ENCODE measurements at regions not wholly inside any gene's neighbourhood (a gene's known extent, or its start where the extent isn't known, plus 50 kb on each side); places are given as distances from the start of the nearest gene placed in this dataset.

- no peak overlapping the region for H4K91ac ChIP-seq (ENCODE audit: low read length)
- no peak overlapping the region for H3K9ac ChIP-seq (ENCODE audit: low read length)
- H3K4me1 ChIP-seq (ENCODE audit: control insufficient read depth, insufficient read depth, low read depth, low read length) = peaks cover 2% of the 10 kb centered on the region
- WGBS = 77% methylated on average over 13 of the region's 15 CpGs
- H2BK120ac ChIP-seq (ENCODE audit: low read depth, low read length) = no peak overlapping the region
- H3K4me3 ChIP-seq (ENCODE audit: insufficient read depth in 1 of 2, low read depth in 1 of 2, low read length in 2 of 2) = no peak overlapping the region
- H3K36me3 ChIP-seq (ENCODE audit: control insufficient read depth in 1 of 2, insufficient read depth in 2 of 2, low read depth in 1 of 2, low read length in 2 of 2) = no peaks in the 10 kb centered on the region
- H2BK12ac ChIP-seq (ENCODE audit: low read length in 2 of 2) = no peak overlapping the region
- no peak overlapping the region for H2AK5ac ChIP-seq (ENCODE audit: low read length, severe bottlenecking)
- peaks cover 11 to 60% of the 10 kb centered on the region in 2 experiments for H3K27me3 ChIP-seq (ENCODE audit: control insufficient read depth in 1 of 2, insufficient read depth in 1 of 2, low read length in 2 of 2)
- no peaks in the 10 kb centered on the region for H3K79me1 ChIP-seq (replicated peaks; ENCODE audit: low read length, poor library complexity, severe bottlenecking)
- H2BK5ac ChIP-seq (ENCODE audit: low read depth, low read length, poor library complexity, severe bottlenecking) = no peak overlapping the region
- H2AFZ ChIP-seq (ENCODE audit: low read depth, low read length) = no peak overlapping the region
- H3K14ac ChIP-seq (ENCODE audit: low read length in 2 of 2) = no peak overlapping the region
- no peak overlapping the region for H3K23ac ChIP-seq (ENCODE audit: low read length in 2 of 2)
- peaks cover 1% of the 10 kb centered on the region for H3K9me3 ChIP-seq (ENCODE audit: control insufficient read depth, low read length)
- no peak overlapping the region for H3K4ac ChIP-seq (ENCODE audit: low read depth in 1 of 2, low read length in 2 of 2)
- H3K4me2 ChIP-seq (ENCODE audit: low read length, poor library complexity, severe bottlenecking) = no peak overlapping the region
- no peak overlapping the region for H2BK15ac ChIP-seq (ENCODE audit: low read depth, poor library complexity, severe bottlenecking)
- DNase-seq = no peak
- H3K27ac ChIP-seq (ENCODE audit: low read length, poor library complexity, severe bottlenecking) = no peak overlapping the region
- H3K18ac ChIP-seq (ENCODE audit: low read depth in 1 of 2, low read length in 2 of 2) = no peak overlapping the region
- no peak overlapping the region for H4K8ac ChIP-seq (ENCODE audit: low read length)
Observed at GRCh38 chr3:13260259-13261103, 159.6 kb downstream of the NUP210 start.

- WGBS = 40% methylated on average over 3 of the region's 5 CpGs
Observed at GRCh38 chr3:13259831-13260230, 160.3 kb downstream of the NUP210 start.

GRCh38 chr3:13258986-13259514, 161.1 kb downstream of the NUP210 start:
- H4K8ac ChIP-seq (ENCODE audit: low read length) = no peak overlapping the region
- 70% methylated on average over 7 of the region's 9 CpGs for WGBS
- no peak overlapping the region for H2AFZ ChIP-seq (ENCODE audit: low read depth, low read length)
- no peaks in the 10 kb centered on the region for H3K9me3 ChIP-seq (ENCODE audit: control insufficient read depth, low read length)
- no peak overlapping the region for H3K23ac ChIP-seq (ENCODE audit: low read length in 2 of 2)
- no peak overlapping the region for H3K4me3 ChIP-seq (ENCODE audit: insufficient read depth in 1 of 2, low read depth in 1 of 2, low read length in 2 of 2)
- no peak overlapping the region for H3K27ac ChIP-seq (ENCODE audit: low read length, poor library complexity, severe bottlenecking)
- no peak overlapping the region for H2BK12ac ChIP-seq (ENCODE audit: low read length in 2 of 2)
- H2AK5ac ChIP-seq (ENCODE audit: low read length, severe bottlenecking) = no peak overlapping the region
- peaks cover 2% of the 10 kb centered on the region for H3K4me1 ChIP-seq (ENCODE audit: control insufficient read depth, insufficient read depth, low read depth, low read length)
- no peak overlapping the region for H3K4me2 ChIP-seq (ENCODE audit: low read length, poor library complexity, severe bottlenecking)
- H3K36me3 ChIP-seq (ENCODE audit: control insufficient read depth in 1 of 2, insufficient read depth in 2 of 2, low read depth in 1 of 2, low read length in 2 of 2) = no peaks in the 10 kb centered on the region
- no peak overlapping the region for H3K14ac ChIP-seq (ENCODE audit: low read length in 2 of 2)
- no peak overlapping the region for H2BK15ac ChIP-seq (ENCODE audit: low read depth, poor library complexity, severe bottlenecking)
- peaks cover 11 to 65% of the 10 kb centered on the region in 2 experiments for H3K27me3 ChIP-seq (ENCODE audit: control insufficient read depth in 1 of 2, insufficient read depth in 1 of 2, low read length in 2 of 2)
- H3K9ac ChIP-seq (ENCODE audit: low read length) = no peak overlapping the region
- H3K4ac ChIP-seq (ENCODE audit: low read depth in 1 of 2, low read length in 2 of 2) = no peak overlapping the region
- H2BK120ac ChIP-seq (ENCODE audit: low read depth, low read length) = no peak overlapping the region
- H2BK5ac ChIP-seq (ENCODE audit: low read depth, low read length, poor library complexity, severe bottlenecking) = no peak overlapping the region
- H4K91ac ChIP-seq (ENCODE audit: low read length) = no peak overlapping the region
- no peaks in the 10 kb centered on the region for H3K79me1 ChIP-seq (replicated peaks; ENCODE audit: low read length, poor library complexity, severe bottlenecking)
- no peak for DNase-seq
- no peak overlapping the region for H3K18ac ChIP-seq (ENCODE audit: low read depth in 1 of 2, low read length in 2 of 2)

More at GRCh38 chr3:13259831-13260230, 160.3 kb downstream of the NUP210 start:
- Histone ChIP-seq H4K91ac (ENCODE audit: low read length) (no peak overlapping the region), H2BK15ac (ENCODE audit: low read depth, poor library complexity, severe bottlenecking) (no peak overlapping the region), H4K8ac (ENCODE audit: low read length) (no peak overlapping the region), H3K79me1 (replicated peaks; ENCODE audit: low read length, poor library complexity, severe bottlenecking) (no peaks in the 10 kb centered on the region), H2AFZ (ENCODE audit: low read depth, low read length) (no peak overlapping the region), H2AK5ac (ENCODE audit: low read length, severe bottlenecking) (no peak overlapping the region), H2BK12ac (ENCODE audit: low read length in 2 of 2) (no peak overlapping the region), H3K4me1 (ENCODE audit: control insufficient read depth, insufficient read depth, low read depth, low read length) (peaks cover 2% of the 10 kb centered on the region), H2BK120ac (ENCODE audit: low read depth, low read length) (no peak overlapping the region), H3K4me3 (ENCODE audit: insufficient read depth in 1 of 2, low read depth in 1 of 2, low read length in 2 of 2) (no peak overlapping the region), H3K4me2 (ENCODE audit: low read length, poor library complexity, severe bottlenecking) (no peak overlapping the region), H3K36me3 (ENCODE audit: control insufficient read depth in 1 of 2, insufficient read depth in 2 of 2, low read depth in 1 of 2, low read length in 2 of 2) (no peaks in the 10 kb centered on the region), H2BK5ac (ENCODE audit: low read depth, low read length, poor library complexity, severe bottlenecking) (no peak overlapping the region), H3K4ac (ENCODE audit: low read depth in 1 of 2, low read length in 2 of 2) (no peak overlapping the region), H3K14ac (ENCODE audit: low read length in 2 of 2) (no peak overlapping the region), H3K18ac (ENCODE audit: low read depth in 1 of 2, low read length in 2 of 2) (no peak overlapping the region), H3K9me3 (ENCODE audit: control insufficient read depth, low read length) (no peaks in the 10 kb centered on the region), H3K27ac (ENCODE audit: low read length, poor library complexity, severe bottlenecking) (no peak overlapping the region), H3K27me3 (ENCODE audit: control insufficient read depth in 1 of 2, insufficient read depth in 1 of 2, low read length in 2 of 2) (peaks cover 11 to 63% of the 10 kb centered on the region in 2 experiments), H3K9ac (ENCODE audit: low read length) (no peak overlapping the region), H3K23ac (ENCODE audit: low read length in 2 of 2) (no peak overlapping the region)
- no peak for DNase-seq

DNA sequence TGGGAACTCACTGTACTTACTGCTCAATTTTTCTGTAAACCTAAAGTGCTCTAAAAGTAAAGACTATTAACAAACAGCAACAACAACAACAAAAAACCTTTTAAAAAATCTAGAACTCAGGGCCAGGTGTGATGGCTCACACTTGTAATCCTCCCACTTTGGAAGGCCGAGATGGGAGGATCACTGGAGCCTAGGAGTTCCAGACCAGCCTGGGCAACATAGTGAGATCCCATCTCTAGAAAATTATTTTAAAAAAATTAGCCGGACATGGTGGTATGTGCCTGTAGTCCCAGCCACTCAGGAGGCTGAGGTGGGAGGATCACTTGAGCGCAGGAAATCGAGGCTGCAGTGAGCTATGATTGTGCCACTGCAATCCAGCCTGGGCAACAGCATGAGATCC, 161.8 kb downstream of the NUP210 start:
- Histone ChIP-seq H2BK12ac (ENCODE audit: low read length in 2 of 2) (no peak overlapping the region), H3K18ac (ENCODE audit: low read depth in 1 of 2, low read length in 2 of 2) (no peak overlapping the region), H4K91ac (ENCODE audit: low read length) (no peak overlapping the region), H3K23ac (ENCODE audit: low read length in 2 of 2) (no peak overlapping the region), H4K8ac (ENCODE audit: low read length) (no peak overlapping the region), H3K9me3 (ENCODE audit: control insufficient read depth, low read length) (no peaks in the 10 kb centered on the region), H2BK120ac (ENCODE audit: low read depth, low read length) (no peak overlapping the region), H3K14ac (ENCODE audit: low read length in 2 of 2) (no peak overlapping the region), H3K36me3 (ENCODE audit: control insufficient read depth in 1 of 2, insufficient read depth in 2 of 2, low read depth in 1 of 2, low read length in 2 of 2) (no peaks in the 10 kb centered on the region), H2AK5ac (ENCODE audit: low read length, severe bottlenecking) (no peak overlapping the region), H2AFZ (ENCODE audit: low read depth, low read length) (no peak overlapping the region), H3K27ac (ENCODE audit: low read length, poor library complexity, severe bottlenecking) (no peak overlapping the region), H3K27me3 (ENCODE audit: control insufficient read depth in 1 of 2, insufficient read depth in 1 of 2, low read length in 2 of 2) (peaks cover 11 to 70% of the 10 kb centered on the region in 2 experiments), H3K4me1 (ENCODE audit: control insufficient read depth, insufficient read depth, low read depth, low read length) (peaks cover 2% of the 10 kb centered on the region), H3K9ac (ENCODE audit: low read length) (no peak overlapping the region), H2BK5ac (ENCODE audit: low read depth, low read length, poor library complexity, severe bottlenecking) (no peak overlapping the region), H3K79me1 (replicated peaks; ENCODE audit: low read length, poor library complexity, severe bottlenecking) (no peaks in the 10 kb centered on the region), H2BK15ac (ENCODE audit: low read depth, poor library complexity, severe bottlenecking) (no peak overlapping the region), H3K4me2 (ENCODE audit: low read length, poor library complexity, severe bottlenecking) (no peak overlapping the region), H3K4ac (ENCODE audit: low read depth in 1 of 2, low read length in 2 of 2) (no peak overlapping the region), H3K4me3 (ENCODE audit: insufficient read depth in 1 of 2, low read depth in 1 of 2, low read length in 2 of 2) (no peak overlapping the region)
- no peak for DNase-seq
- WGBS = 82% methylated on average over 4 of the region's 4 CpGs

Measured in mesenchymal stem cell (in vitro differentiated cells and primary cell).